Parathyroid adenoma (tissue), 2 donors: ENCODE measurements at regions not wholly inside any gene's neighbourhood (a gene's known extent, or its start where the extent isn't known, plus 50 kb on each side); places are given as distances from the start of the nearest gene placed in this dataset.

Experiments
- H2AFZ ChIP-seq: fragments of 300-600 bp; sonication (generic); one replicate; pipeline ENCODE4 v1.7.0; 2017; ENCODE audit warnings: antibody characterized with exemption, mild to moderate bottlenecking
- H3K27ac ChIP-seq: fragments of 300-600 bp; sonication (generic); one replicate; pipeline ENCODE4 v1.7.0; 2017
- H3K27me3 ChIP-seq: fragments of 300-600 bp; sonication (generic); one replicate; pipeline ENCODE4 v1.7.0; 2017; ENCODE audit warnings: low read length; ENCODE audit not compliant: control insufficient read depth, insufficient read depth
- H3K36me3 ChIP-seq: fragments of 300-600 bp; sonication (generic); one replicate; pipeline ENCODE4 v1.7.0; 2017; ENCODE audit warnings: low read length; ENCODE audit not compliant: control insufficient read depth, insufficient read depth
- H3K4me1 ChIP-seq: fragments of 300-600 bp; sonication (generic); one replicate; pipeline ENCODE4 v1.7.0; 2017; ENCODE audit warnings: control low read depth
- H3K4me2 ChIP-seq: fragments of 300-600 bp; sonication (generic); one replicate; pipeline ENCODE4 v1.7.0; 2017; ENCODE audit warnings: low read length
- H3K4me3 ChIP-seq: fragments of 300-600 bp; sonication (generic); one replicate; pipeline ENCODE4 v1.7.0; 2017; ENCODE audit warnings: low read depth, low read length
- H3K79me2 ChIP-seq: fragments of 300-600 bp; sonication (generic); one replicate; pipeline ENCODE4 v1.7.0; 2017; ENCODE audit warnings: control low read depth
- H3K9ac ChIP-seq: fragments of 300-600 bp; sonication (generic); one replicate; pipeline ENCODE4 v1.7.0; 2017; ENCODE audit warnings: mild to moderate bottlenecking
- H3K9me3 ChIP-seq: fragments of 300-600 bp; sonication (generic); one replicate; pipeline ENCODE4 v1.7.0; 2017; ENCODE audit warnings: low read length; ENCODE audit not compliant: control insufficient read depth
- TF ChIP-seq, protein P1 (sequence below): fragments of 300-600 bp; sonication (generic); IDR thresholded peaks from one replicate; pipeline ENCODE4 v1.7.0; 2017; ENCODE audit warnings: antibody characterized with exemption, mild to moderate bottlenecking
- donor health status: primary hyperparathyroidism.

DNA sequence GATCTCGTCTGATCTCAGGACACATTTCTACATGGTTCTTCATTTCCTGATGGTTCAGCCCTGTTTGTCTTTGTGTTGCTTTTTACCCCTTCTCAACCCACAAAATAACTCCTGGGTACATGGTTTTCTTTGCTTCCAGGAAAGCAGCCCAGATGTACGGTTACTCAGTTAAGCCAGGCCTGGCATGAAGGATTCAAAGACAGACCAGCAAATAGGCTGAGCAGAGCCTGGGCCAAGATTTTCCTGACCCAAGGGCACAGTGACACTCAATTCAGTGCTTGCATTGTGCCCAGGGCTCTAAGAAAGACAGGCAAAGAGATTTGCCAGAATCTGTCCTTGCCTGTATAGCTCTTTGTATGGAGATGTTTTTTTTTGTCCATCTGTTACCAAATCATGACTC, 340.8 kb upstream of the KIAA1217 start:
- H3K9me3 ChIP-seq = no peaks in the 10 kb centered on the region
- no peak overlapping the region for H3K4me3 ChIP-seq
- H2AFZ ChIP-seq = no peak overlapping the region
- H3K27me3 ChIP-seq = no peaks in the 10 kb centered on the region
- TF ChIP-seq, protein P1, sequence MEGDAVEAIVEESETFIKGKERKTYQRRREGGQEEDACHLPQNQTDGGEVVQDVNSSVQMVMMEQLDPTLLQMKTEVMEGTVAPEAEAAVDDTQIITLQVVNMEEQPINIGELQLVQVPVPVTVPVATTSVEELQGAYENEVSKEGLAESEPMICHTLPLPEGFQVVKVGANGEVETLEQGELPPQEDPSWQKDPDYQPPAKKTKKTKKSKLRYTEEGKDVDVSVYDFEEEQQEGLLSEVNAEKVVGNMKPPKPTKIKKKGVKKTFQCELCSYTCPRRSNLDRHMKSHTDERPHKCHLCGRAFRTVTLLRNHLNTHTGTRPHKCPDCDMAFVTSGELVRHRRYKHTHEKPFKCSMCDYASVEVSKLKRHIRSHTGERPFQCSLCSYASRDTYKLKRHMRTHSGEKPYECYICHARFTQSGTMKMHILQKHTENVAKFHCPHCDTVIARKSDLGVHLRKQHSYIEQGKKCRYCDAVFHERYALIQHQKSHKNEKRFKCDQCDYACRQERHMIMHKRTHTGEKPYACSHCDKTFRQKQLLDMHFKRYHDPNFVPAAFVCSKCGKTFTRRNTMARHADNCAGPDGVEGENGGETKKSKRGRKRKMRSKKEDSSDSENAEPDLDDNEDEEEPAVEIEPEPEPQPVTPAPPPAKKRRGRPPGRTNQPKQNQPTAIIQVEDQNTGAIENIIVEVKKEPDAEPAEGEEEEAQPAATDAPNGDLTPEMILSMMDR = no peak
- no peaks in the 10 kb centered on the region for H3K36me3 ChIP-seq
- H3K4me2 ChIP-seq = no peak overlapping the region
- H3K4me1 ChIP-seq = no peaks in the 10 kb centered on the region
- H3K79me2 ChIP-seq = no peaks in the 10 kb centered on the region
- H3K9ac ChIP-seq = no peak overlapping the region
- H3K27ac ChIP-seq = no peak overlapping the region

DNA sequence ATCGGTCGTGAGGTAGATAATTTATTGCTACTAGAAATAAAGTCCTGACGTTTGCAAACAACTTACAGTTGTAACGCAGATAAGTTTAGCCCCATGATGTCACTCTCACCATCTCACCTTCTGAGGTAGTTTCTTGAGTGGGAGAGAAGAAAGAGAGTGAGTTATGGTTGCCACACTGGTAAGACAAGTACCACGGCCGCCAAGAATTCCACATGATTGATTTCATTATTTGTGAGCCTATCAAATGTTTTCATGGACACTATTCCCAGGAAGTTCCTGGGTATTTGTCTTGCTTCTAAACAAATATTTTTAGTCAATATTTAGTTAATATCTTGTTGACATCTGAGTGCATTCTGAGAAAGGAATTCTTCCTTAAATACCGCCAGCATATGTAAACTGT, 339.4 kb upstream of the KIAA1217 start:
- Histone ChIP-seq H3K4me2 (no peak overlapping the region), H3K79me2 (no peaks in the 10 kb centered on the region), H3K9ac (no peak overlapping the region), H3K36me3 (no peaks in the 10 kb centered on the region), H3K4me3 (no peak overlapping the region), H3K27ac (no peak overlapping the region), H3K27me3 (no peaks in the 10 kb centered on the region), H3K4me1 (no peaks in the 10 kb centered on the region), H2AFZ (no peak overlapping the region), H3K9me3 (no peaks in the 10 kb centered on the region)
- TF ChIP-seq, protein P1 = no peak

DNA sequence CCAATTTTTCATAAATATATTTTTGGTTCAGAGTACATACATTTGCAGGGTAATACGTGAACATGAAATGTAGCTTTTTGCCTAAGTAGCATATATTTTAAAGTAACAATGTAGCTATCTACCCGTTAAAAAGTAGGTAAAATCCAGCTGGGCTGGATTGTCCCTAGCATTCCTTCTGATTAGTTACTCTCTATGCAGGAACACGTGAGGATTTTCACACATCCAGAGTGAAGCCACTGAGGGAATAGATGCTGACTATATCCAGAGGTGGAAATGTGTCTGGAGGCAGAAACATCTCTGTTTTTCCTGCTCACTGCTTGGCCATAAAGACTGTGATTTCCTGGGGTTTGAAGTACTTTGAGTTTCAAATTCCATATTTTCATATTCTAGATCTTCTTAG, 338.9 kb upstream of the KIAA1217 start:
- H3K4me2 ChIP-seq = no peak overlapping the region
- no peak overlapping the region for H2AFZ ChIP-seq
- no peaks in the 10 kb centered on the region for H3K4me1 ChIP-seq
- no peaks in the 10 kb centered on the region for H3K36me3 ChIP-seq
- H3K79me2 ChIP-seq = no peaks in the 10 kb centered on the region
- no peaks in the 10 kb centered on the region for H3K27me3 ChIP-seq
- no peak overlapping the region for H3K27ac ChIP-seq
- H3K9me3 ChIP-seq = no peaks in the 10 kb centered on the region
- TF ChIP-seq, protein P1 = no peak
- no peak overlapping the region for H3K9ac ChIP-seq
- no peak overlapping the region for H3K4me3 ChIP-seq

GRCh38 chr10:23870651-23871610, 338.0 kb upstream of the KIAA1217 start:
- TF ChIP-seq, protein P1 = no peak
- no peak overlapping the region for H2AFZ ChIP-seq
- H3K27ac ChIP-seq = no peak overlapping the region
- H3K27me3 ChIP-seq = no peaks in the 10 kb centered on the region
- no peaks in the 10 kb centered on the region for H3K36me3 ChIP-seq
- no peaks in the 10 kb centered on the region for H3K79me2 ChIP-seq
- H3K9ac ChIP-seq = no peak overlapping the region
- no peaks in the 10 kb centered on the region for H3K9me3 ChIP-seq
- H3K4me3 ChIP-seq = no peak overlapping the region
- H3K4me2 ChIP-seq = no peak overlapping the region
- H3K4me1 ChIP-seq = no peaks in the 10 kb centered on the region

DNA sequence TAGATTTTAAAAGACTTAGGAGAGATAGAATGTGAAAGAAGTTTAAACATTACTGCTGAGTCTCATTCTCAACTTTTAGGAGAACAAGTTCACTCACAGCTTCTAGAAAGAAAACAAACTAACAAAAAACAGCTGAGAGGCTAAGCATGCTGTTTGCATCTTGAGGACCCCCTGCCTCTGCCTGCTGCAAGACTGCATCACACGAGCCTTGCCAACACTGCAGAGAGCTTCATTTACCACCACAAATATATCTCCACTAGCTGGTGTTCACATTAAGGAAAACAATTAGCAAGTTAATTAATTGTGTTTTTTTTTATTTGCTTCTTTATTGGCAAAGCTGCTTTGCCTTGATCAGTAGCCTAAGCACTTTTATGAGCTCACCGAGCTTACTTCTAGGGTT, 336.6 kb upstream of the KIAA1217 start:
- Histone ChIP-seq H2AFZ (no peak overlapping the region), H3K4me2 (no peak overlapping the region), H3K9me3 (no peaks in the 10 kb centered on the region), H3K4me3 (no peak overlapping the region), H3K27me3 (no peaks in the 10 kb centered on the region), H3K9ac (no peak overlapping the region), H3K36me3 (no peaks in the 10 kb centered on the region), H3K27ac (no peak overlapping the region), H3K79me2 (no peaks in the 10 kb centered on the region), H3K4me1 (no peaks in the 10 kb centered on the region)
- TF ChIP-seq, protein P1 = no peak
